Transverse colon (tissue), 4 donors: ENCODE measurements at regions not wholly inside any gene's neighbourhood (a gene's known extent, or its start where the extent isn't known, plus 50 kb on each side); places are given as distances from the start of the nearest gene placed in this dataset.

Source experiments
- DNase-seq: peaks from one replicate; pipeline ENCODE4 v3.0.0-alpha.2; 2019
- H3K27ac ChIP-seq, 4 donors: fragments of 200-600 bp; sonication (generic); 2 replicates each; pipeline ENCODE4 v1.5.1; 2016 to 2018; ENCODE audit warnings: inconsistent platforms in 4 of 4
- H3K27me3 ChIP-seq: fragments of 200-600 bp; sonication (generic); 2 replicates; pipeline ENCODE4 v1.5.1; 2017; ENCODE audit warnings: inconsistent platforms
- H3K36me3 ChIP-seq, 4 donors: fragments of 200-600 bp; sonication (generic); 2 replicates each; pipeline ENCODE4 v1.5.1; 2017 to 2019; ENCODE audit warnings: inconsistent platforms in 4 of 4
- H3K4me1 ChIP-seq, 4 donors: fragments of 200-600 bp; sonication (generic); 2 replicates each; pipeline ENCODE4 v1.5.1; 2017 to 2020; ENCODE audit warnings: inconsistent platforms in 4 of 4
- H3K4me3 ChIP-seq, 4 donors: fragments of 200-600 bp; sonication (generic); 1 replicate in 1 of 4; 2 replicates in 3 of 4; pipeline versions ENCODE4 v1.5.1 to v1.6.1; 2017 to 2019; ENCODE audit warnings: inconsistent platforms in 4 of 4
- H3K9me3 ChIP-seq, 2 donors: fragments of 200-600 bp; sonication (generic); 2 replicates each; pipeline ENCODE4 v1.5.1; 2017 to 2019; ENCODE audit warnings: inconsistent platforms in 2 of 2
- CTCF ChIP-seq, 5 experiments: fragments of 200-600 bp in 3 of 5; fragments of 450-650 bp in 2 of 5; sonication (generic) in 3 of 5; IDR thresholded peaks; 1 replicate in 2 of 5; 2 replicates in 3 of 5; pipeline ENCODE4 v1.5.1; 2016 to 2017; ENCODE audit warnings: antibody characterized with exemption in 5 of 5, inconsistent platforms in 3 of 5, mild to moderate bottlenecking in 2 of 5, moderate library complexity in 1 of 5
- EP300 ChIP-seq: sonication (generic); formaldehyde crosslinking; IDR thresholded peaks from one replicate; pipeline ENCODE4 v1.6.1; 2017; ENCODE audit warnings: antibody characterized with exemption, low read depth
- POLR2A ChIP-seq: fragments of 450-650 bp; IDR thresholded peaks from one replicate; pipeline ENCODE4 v1.6.1; 2016; ENCODE audit warnings: antibody characterized with exemption, mild to moderate bottlenecking, moderate library complexity
- POLR2AphosphoS5 ChIP-seq, 3 donors: sonication (generic); formaldehyde crosslinking; IDR thresholded peaks; one replicate each; pipeline ENCODE4 v1.6.1; 2016; ENCODE audit warnings: antibody characterized with exemption in 3 of 3
- WGBS, 2 donors: methylation state at CpG; one replicate each; pipeline ENCODE4 v1.1.5; 2018; ENCODE audit warnings: low coverage in 1 of 2; 5-methylcytosine and 5-hydroxymethylcytosine counted together
- in situ Hi-C, 4 donors: fragments of 200-750 bp; cut with MboI; loops; one replicate each; pipeline versions ENCODE4 v1.15.0 to v1.15.1; 2017; ENCODE audit warnings: low sequenced_read_pairs in 3 of 4, low pct_ligation_motif_present in 1 of 4, low pct_unique_long_range_greater_than_20kb in 1 of 4
- intact Hi-C: fragments of 100-400 bp; cut with DNase I; formaldehyde crosslinking; loops from one replicate; pipeline ENCODE4 v1.15.1; 2023; ENCODE audit warnings: low total_unique reads

DNA sequence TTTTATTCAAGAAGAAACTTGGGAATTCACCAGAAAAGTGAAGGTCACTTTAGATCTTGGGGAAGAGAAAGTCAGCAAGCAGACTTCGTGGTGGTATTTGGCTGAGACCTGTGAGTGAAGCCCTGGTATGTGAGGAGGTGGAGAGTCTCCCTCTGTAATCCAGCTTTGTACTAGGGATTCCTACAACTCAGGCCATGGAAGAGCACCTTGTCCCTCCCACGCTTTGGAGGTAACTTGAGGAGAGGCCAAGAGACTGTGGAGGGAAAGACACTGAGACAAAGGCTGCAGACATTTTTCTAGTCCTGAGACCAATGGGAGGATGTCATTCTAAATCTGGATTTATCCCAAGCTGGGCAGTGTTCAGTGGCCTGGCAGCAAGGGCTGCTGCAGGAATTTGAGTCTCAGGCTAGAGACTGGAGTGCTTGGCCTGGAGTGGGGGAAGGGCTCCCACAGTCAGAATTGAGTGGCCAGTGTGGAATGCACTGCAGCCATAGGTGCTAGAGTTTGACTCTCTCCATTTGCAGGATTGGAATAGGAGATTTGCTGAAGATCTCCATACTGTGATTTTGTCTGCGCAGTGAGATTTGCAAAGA is 219.0 kb downstream of the ACTR3 start:
- no peak for DNase-seq
- no peak overlapping the region for H3K4me3 ChIP-seq
- no peaks in the 10 kb centered on the region for H3K36me3 ChIP-seq
- TF ChIP-seq POLR2AphosphoS5 (IDR thresholded peaks at IDR 0.05) (no peak), CTCF (IDR thresholded peaks at IDR 0.05) (no peak), EP300 (no peak), POLR2A (no peak)
- H3K27me3 ChIP-seq: no peaks in the 10 kb centered on the region
- peaks cover 4 to 10% of the 10 kb centered on the region in 2 donors for H3K9me3 ChIP-seq
- WGBS, 2 donors: 66 to 100% methylated on average over 1 to 3 of the region's 3 CpGs
- in situ Hi-C loops (no loop called here), intact Hi-C loops (no loop called here)
- no peaks in the 10 kb centered on the region for H3K4me1 ChIP-seq
- no peak overlapping the region for H3K27ac ChIP-seq

DNA sequence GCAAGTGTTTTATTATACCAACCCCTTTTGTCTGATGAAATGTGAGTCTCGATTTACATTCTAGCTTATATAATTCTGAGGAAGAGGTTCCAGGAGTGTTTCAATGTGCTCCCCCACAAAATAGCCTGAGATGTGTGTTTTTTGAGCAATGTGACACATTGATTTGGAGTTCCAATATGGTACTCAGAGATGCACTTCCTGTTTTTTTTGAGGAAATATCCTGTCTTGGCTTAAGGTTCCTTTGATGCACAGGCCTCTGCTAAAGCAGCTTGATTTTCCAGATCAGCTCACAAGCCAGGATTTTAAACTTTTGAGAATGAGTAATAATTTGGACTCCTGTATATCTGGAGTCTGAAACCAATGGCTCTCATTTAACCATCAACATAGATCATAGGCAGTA is 221.4 kb downstream of the ACTR3 start:
- no peaks in the 10 kb centered on the region for H3K36me3 ChIP-seq
- TF ChIP-seq POLR2AphosphoS5 (IDR thresholded peaks at IDR 0.05) (no peak), POLR2A (no peak), EP300 (no peak), CTCF (IDR thresholded peaks at IDR 0.05) (no peak)
- no peak overlapping the region for H3K4me3 ChIP-seq
- no peaks in the 10 kb centered on the region for H3K9me3 ChIP-seq
- intact Hi-C loops (no loop called here), in situ Hi-C loops (no loop called here)
- no peak overlapping the region for H3K27ac ChIP-seq
- 85 to 100% methylated on average over 1 of the region's 1 CpG for WGBS, 2 donors
- DNase-seq: no peak
- no peaks in the 10 kb centered on the region for H3K27me3 ChIP-seq
- H3K4me1 ChIP-seq: no peaks in the 10 kb centered on the region

DNA sequence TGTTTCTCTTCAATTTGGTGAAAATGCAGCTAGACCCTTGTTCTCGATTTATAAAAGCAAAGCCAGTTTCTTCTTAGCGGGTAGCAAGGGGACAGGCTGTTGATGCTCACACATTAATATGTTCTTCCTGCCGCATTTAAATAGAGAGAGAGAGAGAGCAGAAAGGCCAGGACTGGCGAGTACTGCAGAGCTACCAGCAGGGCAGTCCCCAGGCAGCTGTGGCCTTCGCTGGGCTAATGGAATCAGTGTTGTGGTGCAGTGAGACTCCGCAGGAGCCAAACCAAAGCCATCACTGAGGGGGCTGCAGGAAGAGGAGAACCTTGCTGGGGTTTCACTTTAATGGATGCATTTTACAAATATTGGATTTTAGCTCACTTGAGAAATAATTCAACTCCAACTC is 223.6 kb downstream of the ACTR3 start:
- H3K27me3 ChIP-seq: no peaks in the 10 kb centered on the region
- no peaks in the 10 kb centered on the region for H3K9me3 ChIP-seq
- H3K36me3 ChIP-seq: no peaks in the 10 kb centered on the region
- TF ChIP-seq CTCF (IDR thresholded peaks at IDR 0.05) (no peak), EP300 (no peak), POLR2AphosphoS5 (IDR thresholded peaks at IDR 0.05) (no peak), POLR2A (no peak)
- intact Hi-C loops (no loop called here), in situ Hi-C loops (no loop called here)
- WGBS, 2 donors: 73 to 75% methylated on average over 6 of the region's 6 CpGs
- DNase-seq: no peak
- H3K4me1 ChIP-seq: no peaks in the 10 kb centered on the region
- H3K27ac ChIP-seq: no peak overlapping the region
- H3K4me3 ChIP-seq: no peak overlapping the region

- WGBS, 2 donors: 45 to 54% methylated on average over 2 of the region's 2 CpGs
- intact Hi-C loops: no loop called here
These were observed 228.2 kb downstream of the ACTR3 start for GRCh38 chr2:114118088-114118487.

More at GRCh38 chr2:114118088-114118487, 228.2 kb downstream of the ACTR3 start:
- in situ Hi-C loops: no loop called here
- Histone ChIP-seq H3K27me3 (no peaks in the 10 kb centered on the region), H3K4me3 (no peak overlapping the region), H3K9me3 (no peaks in the 10 kb centered on the region), H3K36me3 (no peaks in the 10 kb centered on the region), H3K27ac (no peak overlapping the region), H3K4me1 (no peaks in the 10 kb centered on the region)
- TF ChIP-seq EP300: no peak
- TF ChIP-seq CTCF (IDR thresholded peaks at IDR 0.05): no peak
- TF ChIP-seq POLR2A: no peak
- TF ChIP-seq POLR2AphosphoS5 (IDR thresholded peaks at IDR 0.05): no peak
- DNase-seq: no peak
